AG10803 (cell line): ENCODE measurements at regions not wholly inside any gene's neighbourhood (a gene's known extent, or its start where the extent isn't known, plus 50 kb on each side); places are given as distances from the start of the nearest gene placed in this dataset.

Source experiments
- DNase-seq: peaks from one replicate; pipeline ENCODE4 v3.0.0; 2010; ENCODE audit warnings: low read depth
- H3K4me3 ChIP-seq: 2 replicates; pipeline ENCODE4 v1.5.1; 2011; ENCODE audit warnings: mild to moderate bottlenecking, low read length, control low read depth
- CTCF ChIP-seq: conservative IDR thresholded peaks from 2 replicates; pipeline ENCODE4 v1.5.1; 2011; ENCODE audit warnings: mild to moderate bottlenecking, low read length, control low read depth, inconsistent platforms

- no peak for DNase-seq
- TF ChIP-seq CTCF, result no peak
- H3K4me3 ChIP-seq, result no peak overlapping the region
Measured at GRCh38 chr5:84821924-84822323, 437.2 kb upstream of the EDIL3 start.

GRCh38 chr5:84817953-84818352, 433.3 kb upstream of the EDIL3 start:
- TF ChIP-seq CTCF, result no peak
- DNase-seq, result no peak

GRCh38 chr5:84816746-84817547, 432.3 kb upstream of the EDIL3 start:
- no peak for TF ChIP-seq CTCF
- DNase-seq, result no peak
- no peak overlapping the region for H3K4me3 ChIP-seq

More at GRCh38 chr5:84817953-84818352, 433.3 kb upstream of the EDIL3 start:
- no peak overlapping the region for H3K4me3 ChIP-seq

GRCh38 chr5:84816160-84816559, 431.5 kb upstream of the EDIL3 start:
- no peak overlapping the region for H3K4me3 ChIP-seq
- no peak for DNase-seq
- no peak for TF ChIP-seq CTCF

- DNase-seq, result no peak
- no peak for TF ChIP-seq CTCF
- no peak overlapping the region for H3K4me3 ChIP-seq
Measured at GRCh38 chr5:84805473-84805872, 420.8 kb upstream of the EDIL3 start.

GRCh38 chr5:84796399-84796798, 411.7 kb upstream of the EDIL3 start:
- DNase-seq, result no peak
- TF ChIP-seq CTCF, result no peak
- no peak overlapping the region for H3K4me3 ChIP-seq

GRCh38 chr5:84794486-84795035, 409.9 kb upstream of the EDIL3 start:
- H3K4me3 ChIP-seq, result no peak overlapping the region
- DNase-seq, result no peak
- TF ChIP-seq CTCF, result no peak
